ENCODE measurements at regions not wholly inside any gene's neighbourhood (a gene's known extent, or its start where the extent isn't known, plus 50 kb on each side); places are given as distances from the start of the nearest gene placed in this dataset.
A peak's percentile ranks its signal among the peaks of the same experiment; 100 is the strongest.

DNA sequence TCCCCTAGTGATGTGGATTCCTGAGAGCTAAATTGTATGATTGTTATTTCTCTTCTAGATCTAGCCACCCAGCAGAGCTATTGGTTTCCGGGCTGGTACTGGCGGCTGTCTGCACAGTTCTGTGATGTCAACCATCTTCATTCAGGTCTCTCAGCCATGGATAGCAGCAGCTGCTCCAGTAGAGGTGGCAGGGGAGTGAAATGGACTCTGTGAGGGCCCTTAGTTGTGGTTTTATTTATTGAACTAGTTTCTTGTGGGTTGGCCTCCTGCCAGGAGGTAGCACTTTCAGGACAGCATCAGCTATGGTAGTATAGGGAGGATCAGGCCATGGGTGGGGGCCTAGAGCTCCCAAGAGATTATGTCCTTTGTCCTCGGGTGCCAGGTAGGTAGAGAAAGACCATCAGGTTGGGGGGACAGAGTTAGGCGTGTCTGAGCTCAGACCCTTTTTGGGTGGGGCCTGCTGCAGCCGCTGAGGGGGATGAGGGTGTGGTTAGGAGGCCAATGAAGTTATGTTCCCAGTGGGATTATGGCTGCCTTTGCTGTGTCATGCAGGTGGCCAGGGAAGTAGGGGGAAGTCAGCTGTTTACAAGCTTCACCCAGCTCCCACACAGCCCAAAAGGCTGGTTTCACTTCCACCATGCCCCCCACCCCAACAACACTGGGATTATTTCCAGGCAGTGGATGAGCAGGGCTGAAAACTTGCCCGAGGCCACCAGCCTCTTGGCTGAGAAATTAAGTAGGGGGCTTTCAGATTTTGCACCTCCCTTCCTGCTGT lies 55.1 kb upstream of the RGS4 start:
- no peak for DNase-seq (ENCODE audit: low spot score)

DNA sequence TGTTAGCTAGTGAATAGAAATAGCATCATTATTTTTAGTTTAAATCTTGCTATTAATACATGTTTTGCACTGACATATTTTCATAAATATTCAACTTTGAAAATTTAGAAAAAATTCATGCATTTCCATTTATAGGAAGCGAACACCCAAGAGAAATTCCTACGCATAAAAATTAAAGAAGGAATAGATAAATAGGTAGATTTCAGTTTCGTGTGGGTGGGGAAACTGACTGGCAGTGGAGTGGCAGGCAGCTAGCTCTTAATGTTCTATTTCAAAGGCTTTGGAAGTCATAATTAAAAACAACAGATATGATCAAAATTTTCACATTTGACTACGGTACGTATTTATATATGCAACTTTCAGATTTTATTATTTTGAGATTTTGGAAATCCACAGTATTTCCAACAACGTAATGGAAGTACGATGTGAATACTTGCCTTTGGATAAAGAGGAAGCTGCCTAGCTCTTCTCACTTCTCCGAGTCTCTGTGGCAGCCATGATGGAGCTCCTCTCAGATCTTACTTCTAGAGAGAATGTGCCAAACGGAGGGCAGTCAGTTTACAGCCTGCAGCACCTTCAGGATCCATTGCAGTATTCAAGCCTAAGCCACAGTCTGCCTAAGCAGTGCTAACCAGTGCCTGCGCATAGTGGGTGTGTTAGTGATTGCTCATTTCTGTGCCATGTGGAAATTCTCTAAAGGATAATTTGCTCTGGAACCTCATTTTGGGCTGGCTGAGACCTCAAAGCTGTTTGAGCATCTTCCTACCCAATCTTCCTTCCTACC lies 62.9 kb upstream of the RGS4 start:
- DNase-seq (ENCODE audit: low spot score), result no peak

- DNase-seq (ENCODE audit: low spot score), result no peak
Measured at GRCh38 chr1:162997499-162998285, 71.5 kb upstream of the RGS4 start.

DNA sequence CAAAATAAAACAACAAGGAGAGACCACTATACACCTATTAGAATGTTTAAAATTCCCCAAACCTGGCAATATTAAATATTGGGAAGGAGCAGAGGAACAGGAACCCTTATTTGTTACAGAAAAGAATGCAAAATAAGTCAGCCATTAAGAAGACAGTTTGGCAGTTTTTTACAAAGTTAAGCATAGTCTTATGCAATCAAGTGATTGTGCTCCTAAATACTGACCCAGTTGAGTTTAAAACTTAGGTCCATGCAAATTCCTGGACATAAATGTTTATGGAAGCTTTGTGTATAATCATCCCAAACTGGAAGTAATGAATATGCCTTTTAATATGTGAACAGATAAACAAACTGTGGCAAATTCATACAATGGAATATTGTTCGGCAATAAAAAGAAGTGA lies 72.9 kb upstream of the RGS4 start:
- DNase-seq (ENCODE audit: low spot score), result no peak

- no peak for DNase-seq (ENCODE audit: low spot score)
Measured at GRCh38 chr1:162994921-162995320, 74.2 kb upstream of the RGS4 start.

- no peak for DNase-seq (ENCODE audit: low spot score)
Measured at GRCh38 chr1:162993846-162994245, 75.3 kb upstream of the RGS4 start.

DNA sequence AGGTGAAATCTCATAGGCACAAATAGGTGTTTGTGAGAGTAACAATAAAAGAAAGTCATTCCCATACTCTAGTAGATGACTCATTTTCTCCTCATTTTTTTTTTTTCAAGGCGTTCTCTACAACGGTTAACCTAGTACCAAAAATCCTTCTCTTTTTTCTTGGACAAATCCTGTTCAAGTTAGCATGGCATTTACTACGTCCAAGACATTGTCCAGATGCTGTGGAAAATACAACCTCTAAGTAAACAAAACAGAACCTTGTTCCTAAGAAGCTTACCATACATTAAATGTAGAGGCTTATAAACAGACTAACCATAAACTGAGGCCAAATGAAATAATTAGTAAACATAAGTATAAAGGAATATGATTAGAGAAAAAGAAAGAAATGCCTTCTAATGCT lies 76.2 kb upstream of the RGS4 start:
- no peak for DNase-seq (ENCODE audit: low spot score)

- no peak for DNase-seq (ENCODE audit: low spot score)
Measured at GRCh38 chr1:162991444-162991843, 77.7 kb upstream of the RGS4 start.

DNA sequence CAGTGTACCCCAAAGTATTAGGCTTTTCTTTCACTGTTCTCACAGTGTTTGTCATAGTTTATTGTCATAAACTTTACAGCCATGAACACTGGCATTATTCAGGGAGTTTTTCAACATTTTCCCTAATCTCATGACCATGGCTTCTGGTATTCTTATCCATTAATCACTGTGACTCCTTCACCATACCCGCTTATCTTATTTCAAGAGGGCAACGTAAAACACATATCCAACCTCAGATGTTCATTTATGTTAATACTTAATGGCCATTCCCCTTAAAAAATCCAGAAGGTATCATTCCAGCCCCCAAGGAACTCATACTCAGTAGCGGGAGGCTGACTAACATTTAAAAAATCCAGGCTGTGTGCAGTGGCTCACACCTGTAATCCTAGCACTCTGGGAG lies 78.5 kb upstream of the RGS4 start:
- no peak for DNase-seq (ENCODE audit: low spot score)

DNA sequence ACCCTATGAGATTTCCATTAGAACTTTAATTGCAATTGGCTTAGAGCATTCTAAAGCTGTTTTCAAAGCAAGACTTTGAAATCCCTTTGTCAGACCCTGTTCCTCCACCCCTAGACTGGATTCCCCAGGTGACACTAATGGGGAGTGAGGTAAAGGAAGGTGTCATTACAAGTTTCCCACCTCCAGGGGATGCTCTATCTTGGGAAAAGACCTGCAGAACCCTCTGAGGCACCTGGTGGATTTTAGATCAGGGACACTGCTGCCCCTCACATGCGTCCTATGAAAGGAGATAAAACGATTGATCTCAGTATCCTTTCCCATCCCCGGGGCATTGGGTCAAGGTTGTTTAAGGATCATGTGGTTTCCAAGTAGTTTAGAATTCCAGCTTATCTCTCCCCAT lies 80.3 kb upstream of the RGS4 start:
- no peak for DNase-seq (ENCODE audit: low spot score)

DNA sequence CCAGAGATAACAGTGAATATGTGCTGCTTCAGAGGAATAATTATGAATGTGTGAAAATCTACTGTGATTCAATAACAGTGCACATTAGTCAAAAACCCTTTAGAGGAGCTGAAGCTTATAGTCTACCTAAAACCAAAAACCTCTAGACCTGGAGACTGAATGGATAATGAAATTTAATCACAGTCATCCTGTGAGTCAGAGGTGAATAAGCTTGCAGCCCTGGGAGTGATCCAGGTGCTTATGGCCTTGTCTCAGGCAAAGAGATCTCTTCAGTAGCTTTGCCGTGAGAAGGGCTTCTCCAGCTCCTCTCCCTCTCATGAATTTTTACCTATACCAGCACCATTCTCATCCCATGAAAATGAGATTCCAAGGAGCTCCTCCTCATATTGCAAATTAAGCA lies 81.3 kb upstream of the RGS4 start:
- DNase-seq (ENCODE audit: low spot score), result peak; percentile 82

GRCh38 chr1:162985816-162986435 lies 83.2 kb upstream of the RGS4 start:
- no peak for DNase-seq (ENCODE audit: low spot score)

DNA sequence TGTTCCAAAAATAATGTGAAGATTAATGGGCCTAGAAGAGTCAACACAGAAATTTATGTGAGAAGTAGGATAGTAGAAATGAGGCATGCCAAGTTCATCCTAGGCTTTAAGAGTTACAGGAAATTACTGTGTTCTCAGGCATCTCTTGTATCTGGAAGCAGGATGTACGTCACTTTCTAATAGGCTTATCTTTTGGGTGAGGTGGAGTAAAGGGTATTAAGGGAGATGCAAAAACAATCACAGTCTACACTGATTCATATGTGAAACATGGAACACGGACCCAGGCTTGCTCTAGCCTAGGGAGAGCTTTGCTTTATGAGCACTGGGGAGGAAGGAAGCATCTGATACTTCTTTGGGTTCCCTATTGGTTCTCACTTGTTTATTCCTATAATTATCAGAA lies 84.5 kb upstream of the RGS4 start:
- DNase-seq (ENCODE audit: low spot score), result no peak

DNA sequence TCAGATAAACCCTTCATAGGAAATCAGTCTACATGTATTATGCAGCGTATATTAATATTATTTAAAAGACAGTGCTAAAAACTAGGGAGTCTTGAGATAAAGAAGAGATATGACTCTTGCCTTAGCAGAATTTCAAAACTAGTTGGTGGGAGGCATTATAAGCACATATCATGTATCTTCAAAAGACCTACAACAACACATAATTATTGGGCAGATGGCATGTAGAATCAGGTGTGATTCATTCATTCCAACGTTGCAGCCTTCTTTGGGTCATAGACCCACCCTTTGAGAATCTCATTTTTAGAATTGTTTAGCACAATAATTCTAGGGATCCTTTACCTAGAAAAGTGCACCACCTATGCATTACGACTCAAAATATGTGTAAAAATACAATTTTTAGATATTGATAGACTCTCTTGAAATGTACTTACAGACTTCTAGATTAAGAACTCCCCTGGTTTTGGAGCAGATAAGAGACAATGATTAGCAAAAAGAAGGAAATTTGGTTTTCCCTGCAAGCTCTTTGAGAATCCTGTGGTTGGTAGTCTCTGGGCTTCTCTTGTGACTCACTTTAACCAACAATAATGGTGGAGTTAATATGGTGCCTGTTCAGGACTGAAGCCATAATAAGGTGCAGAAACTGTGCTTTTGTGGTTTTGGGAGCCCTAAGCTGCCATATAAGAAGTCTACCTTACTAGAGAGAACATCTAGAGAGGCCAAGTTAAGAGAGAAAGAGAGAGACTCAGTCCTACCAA lies 85.3 kb upstream of the RGS4 start:
- peak; percentile 12 for DNase-seq (ENCODE audit: low spot score)

- no peak for DNase-seq (ENCODE audit: low spot score)
Measured at GRCh38 chr1:162982364-162982763, 86.8 kb upstream of the RGS4 start.

GRCh38 chr1:162977944-162978568 lies 91.1 kb upstream of the RGS4 start:
- DNase-seq (ENCODE audit: low spot score), result no peak

DNA sequence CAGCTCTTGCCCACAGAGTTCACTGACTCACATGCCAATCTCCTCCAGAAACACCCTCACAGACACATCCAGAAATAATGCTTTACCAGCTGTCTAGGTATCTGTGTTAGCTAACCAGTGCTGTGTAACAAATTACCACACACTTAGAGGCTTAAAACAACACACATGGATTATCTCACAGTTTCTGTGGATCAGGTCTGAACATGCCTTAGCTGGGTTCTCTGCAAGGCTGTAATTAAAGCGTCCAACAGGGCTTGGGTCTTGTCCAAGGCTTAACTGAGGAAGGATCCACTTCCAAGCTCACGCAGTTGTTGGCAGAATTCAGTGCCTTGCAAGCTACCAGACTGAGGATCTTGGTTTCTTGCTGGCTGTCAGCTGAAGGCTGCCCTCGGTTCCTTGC lies 92.5 kb upstream of the RGS4 start:
- no peak for DNase-seq (ENCODE audit: low spot score)

DNA sequence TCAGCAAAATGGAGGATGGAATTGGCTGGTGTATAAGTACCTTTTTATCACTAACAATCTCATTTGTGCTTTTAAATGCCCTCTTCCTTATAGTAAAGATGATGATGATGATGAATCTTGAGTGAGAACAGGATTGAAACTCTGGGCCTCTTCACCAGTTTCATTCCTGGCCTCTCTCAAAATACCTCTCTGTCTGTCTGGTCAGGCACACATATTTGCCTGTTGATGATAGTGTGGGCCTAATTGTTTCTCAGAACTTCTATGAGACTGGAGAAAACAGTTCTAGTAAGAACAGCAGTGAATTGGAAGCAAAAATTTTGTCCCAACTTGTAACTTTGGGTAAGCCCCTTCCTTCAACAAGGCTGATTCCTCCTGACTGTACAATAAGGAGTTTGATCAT lies 94.4 kb upstream of the RGS4 start:
- no peak for DNase-seq (ENCODE audit: low spot score)

DNA sequence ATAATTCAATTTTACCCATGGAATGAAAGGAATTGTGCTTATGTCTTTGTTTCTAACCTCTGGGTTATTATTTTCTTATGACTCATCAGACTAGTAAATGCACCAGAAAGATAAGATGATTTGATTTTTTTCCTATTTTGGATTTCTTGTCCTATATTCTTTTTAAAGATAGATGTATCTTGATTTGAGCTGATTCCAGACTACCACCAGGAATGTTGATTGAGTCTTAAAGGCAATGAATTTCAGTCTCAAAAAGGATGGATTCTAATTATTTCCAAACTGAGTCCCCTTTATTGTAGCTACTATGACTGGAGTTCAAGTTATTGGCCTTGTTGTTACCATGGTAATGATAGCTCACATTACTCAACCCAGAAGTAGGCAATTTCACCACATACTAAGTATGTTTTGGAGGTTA lies 95.8 kb upstream of the RGS4 start:
- peak; percentile 59 for DNase-seq (ENCODE audit: low spot score)

DNA sequence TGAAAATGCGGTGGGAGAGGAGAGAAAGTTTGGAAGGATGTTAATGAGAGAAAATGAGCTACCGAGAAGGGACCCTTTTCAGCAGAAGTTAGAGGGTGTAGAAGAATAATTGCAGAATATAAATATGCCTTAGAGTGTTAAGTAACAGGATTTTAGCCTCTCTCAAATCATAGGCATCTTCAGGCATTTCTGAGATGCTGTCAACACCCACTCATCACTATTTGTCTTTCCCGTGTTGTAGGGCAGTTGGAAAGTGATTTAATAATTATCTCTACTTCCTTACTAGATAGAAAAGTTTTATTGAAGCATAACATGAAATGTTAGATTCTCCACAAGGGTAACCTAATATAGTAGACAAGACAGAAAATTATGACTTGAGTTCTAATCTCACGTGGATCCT lies 96.4 kb upstream of the RGS4 start:
- DNase-seq (ENCODE audit: low spot score), result no peak

GRCh38 chr1:162970021-162970420 lies 99.1 kb upstream of the RGS4 start:
- no peak for DNase-seq (ENCODE audit: low spot score)

All from kidney tubule cell (primary cell).